Activated gamma-delta T cell treated with Interleukin-2 at 50 U/mL for 16 hours (primary cell): ENCODE measurements at regions not wholly inside any gene's neighbourhood (a gene's known extent, or its start where the extent isn't known, plus 50 kb on each side); places are given as distances from the start of the nearest gene placed in this dataset.

Experiments used
- DNase-seq: peaks from one replicate; pipeline ENCODE4 v3.0.0-alpha.2; 2020

DNA sequence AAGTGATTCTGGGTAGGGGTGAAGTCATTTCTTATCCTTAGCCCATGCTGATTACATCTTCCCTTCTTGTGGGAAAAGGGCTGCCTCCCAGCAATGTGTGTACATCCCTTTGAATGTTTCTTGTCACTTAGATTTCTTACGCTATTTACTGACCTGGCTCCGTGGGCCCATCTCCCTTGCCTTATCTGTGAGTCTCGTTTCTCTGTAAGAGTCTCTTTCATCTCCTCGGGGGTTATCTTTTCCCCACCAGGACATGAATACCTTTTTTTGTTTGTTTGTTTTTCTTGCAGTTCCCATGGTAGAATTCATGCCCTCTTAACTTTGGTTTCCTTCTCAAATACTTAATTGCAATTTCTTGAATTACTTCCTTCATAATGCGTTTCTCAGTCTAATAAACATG lies 107.7 kb downstream of the BAMBI start:
- DNase-seq = no peak

- DNase-seq = no peak
Observed at GRCh38 chr10:28788252-28788651, 110.9 kb downstream of the BAMBI start.

GRCh38 chr10:28788762-28789161 lies 111.4 kb downstream of the BAMBI start:
- DNase-seq = no peak

DNA sequence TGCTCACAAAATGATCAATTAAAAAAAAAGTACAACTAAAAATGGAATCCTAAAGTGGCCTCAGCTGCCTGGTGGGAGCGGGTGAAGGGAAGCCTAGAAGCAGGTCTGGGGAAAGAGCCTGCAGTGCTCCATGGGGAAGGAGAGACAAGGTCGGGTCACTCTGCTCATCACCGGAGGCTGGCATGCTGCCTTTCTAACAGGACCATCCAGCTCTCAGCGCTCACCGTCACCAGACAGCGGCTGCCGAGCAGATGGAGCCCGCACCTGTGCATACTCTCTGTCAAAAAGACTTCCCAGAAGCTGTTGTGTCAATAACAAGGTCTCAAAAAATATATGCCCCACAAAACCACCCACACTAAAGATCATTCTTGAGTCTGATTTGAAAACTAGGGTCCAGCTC lies 112.8 kb downstream of the BAMBI start:
- DNase-seq = no peak

GRCh38 chr10:28793482-28793881 lies 116.2 kb downstream of the BAMBI start:
- no peak for DNase-seq

- no peak for DNase-seq
Observed at GRCh38 chr10:28794986-28795385, 117.7 kb downstream of the BAMBI start.

DNA sequence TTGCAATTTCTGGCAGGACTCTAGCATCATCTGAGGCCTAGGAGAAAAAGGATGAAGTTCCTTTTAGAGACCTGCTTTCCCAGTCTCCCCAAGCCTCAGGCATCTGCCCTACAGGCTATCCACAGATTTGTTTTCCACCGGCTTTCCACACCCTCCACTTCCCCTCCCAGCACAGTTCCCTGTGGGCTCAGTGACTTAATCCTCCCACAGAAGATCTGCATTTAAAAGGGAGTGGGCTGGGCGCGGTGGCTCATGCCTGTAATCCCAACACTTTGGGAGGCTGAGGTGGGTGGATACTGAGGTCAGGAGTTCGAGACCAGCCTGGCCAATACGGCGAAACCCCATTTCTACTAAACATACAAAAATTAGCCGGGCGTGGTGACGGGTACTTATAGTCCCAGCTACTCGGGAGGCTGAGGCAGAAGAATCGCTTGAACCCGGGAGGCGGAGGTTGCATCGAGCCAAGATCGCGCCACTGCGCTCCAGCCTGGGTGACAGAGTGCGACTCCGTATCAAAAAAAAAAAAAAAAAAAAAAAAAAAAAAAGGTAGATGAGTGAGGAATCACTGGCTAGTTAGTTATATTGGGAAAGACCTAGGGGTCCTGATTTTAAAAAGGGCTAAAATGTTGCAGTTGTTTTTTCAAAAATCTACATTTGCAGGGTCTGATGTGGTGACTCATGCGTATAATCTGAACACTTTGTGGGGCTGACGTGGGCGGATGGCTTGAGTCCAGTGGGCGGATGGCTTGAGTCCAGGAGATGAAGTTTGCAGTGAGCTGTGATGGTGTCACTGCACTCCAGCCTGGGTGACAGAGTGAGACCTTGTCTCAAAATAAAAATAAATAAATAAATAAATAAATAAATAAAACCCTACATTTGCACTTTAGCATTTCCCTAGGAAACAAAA lies 119.5 kb downstream of the BAMBI start:
- no peak for DNase-seq

- no peak for DNase-seq
Observed at GRCh38 chr10:28797904-28798371, 120.6 kb downstream of the BAMBI start.

GRCh38 chr10:28798428-28798955 lies 121.2 kb downstream of the BAMBI start:
- no peak for DNase-seq

- no peak for DNase-seq
Observed at GRCh38 chr10:28798964-28799363, 121.6 kb downstream of the BAMBI start.

DNA sequence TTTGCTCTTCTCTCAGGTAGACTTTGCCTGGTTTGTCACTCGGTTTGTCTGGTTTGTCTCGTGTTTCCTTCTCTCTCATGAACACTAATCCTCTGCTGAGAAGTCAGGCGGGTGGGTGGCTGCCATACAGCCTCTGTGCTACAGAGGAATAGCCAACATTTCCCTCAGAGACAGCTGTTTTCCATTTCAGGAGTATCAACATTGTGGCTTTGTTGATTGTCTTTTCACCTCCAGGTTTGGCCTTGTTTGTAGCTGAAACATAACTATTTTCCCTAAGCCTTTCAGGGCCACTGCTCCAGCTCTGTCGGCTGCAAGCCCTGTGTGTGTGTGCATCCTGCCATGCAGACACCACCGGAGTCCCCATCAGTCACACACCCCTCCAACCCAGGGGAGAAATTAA lies 122.8 kb downstream of the BAMBI start:
- DNase-seq = no peak

- no peak for DNase-seq
Observed at GRCh38 chr10:28801247-28801646, 123.9 kb downstream of the BAMBI start.

GRCh38 chr10:28801869-28802268 lies 124.5 kb downstream of the BAMBI start:
- DNase-seq = no peak

- no peak for DNase-seq
Observed at GRCh38 chr10:28805390-28805789, 128.1 kb downstream of the BAMBI start.

- DNase-seq = no peak
Observed at GRCh38 chr10:28806488-28806941, 129.2 kb downstream of the BAMBI start.

- no peak for DNase-seq
Observed at GRCh38 chr10:28806951-28807759, 129.8 kb downstream of the BAMBI start.

DNA sequence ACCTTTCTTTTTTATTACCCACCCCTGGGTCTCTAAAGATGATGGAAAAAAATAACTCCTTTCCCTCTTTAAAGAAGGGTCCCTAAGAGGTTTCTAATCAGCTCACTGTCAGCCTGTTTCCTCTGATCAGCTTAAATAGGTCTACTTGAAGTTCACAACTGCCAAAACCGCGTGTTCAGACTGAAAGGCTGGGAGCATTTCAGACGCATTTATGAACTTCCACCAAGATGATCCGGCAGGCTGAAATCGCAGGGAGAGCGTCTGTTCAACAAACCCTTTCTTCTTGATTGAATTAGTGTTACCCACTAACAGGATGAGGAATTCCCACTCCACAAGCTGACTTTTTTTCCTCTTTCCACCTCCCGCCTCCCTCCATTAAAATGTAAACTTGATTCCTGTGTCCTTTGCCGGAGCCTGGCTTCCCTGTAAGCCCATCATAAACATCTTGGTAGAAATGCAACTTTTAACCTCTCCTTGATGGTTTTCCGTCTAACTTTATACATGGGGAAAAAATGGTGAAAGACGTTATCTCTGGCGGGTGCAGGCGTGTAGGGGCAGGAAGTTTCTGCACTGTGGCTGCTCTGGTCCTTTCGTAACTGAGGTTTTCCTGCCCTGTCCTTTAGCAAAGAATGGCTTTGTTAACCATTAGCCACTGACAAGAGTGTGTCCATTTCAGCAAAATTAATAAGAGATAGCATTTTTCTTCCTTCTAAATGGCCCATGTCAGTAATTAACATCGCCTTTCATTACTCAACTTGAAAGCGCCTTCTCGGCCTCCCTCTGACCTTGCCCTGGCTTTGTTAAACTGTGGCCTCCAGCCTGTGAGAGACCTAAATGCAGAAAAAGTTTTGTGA lies 130.7 kb downstream of the BAMBI start:
- DNase-seq = no peak

DNA sequence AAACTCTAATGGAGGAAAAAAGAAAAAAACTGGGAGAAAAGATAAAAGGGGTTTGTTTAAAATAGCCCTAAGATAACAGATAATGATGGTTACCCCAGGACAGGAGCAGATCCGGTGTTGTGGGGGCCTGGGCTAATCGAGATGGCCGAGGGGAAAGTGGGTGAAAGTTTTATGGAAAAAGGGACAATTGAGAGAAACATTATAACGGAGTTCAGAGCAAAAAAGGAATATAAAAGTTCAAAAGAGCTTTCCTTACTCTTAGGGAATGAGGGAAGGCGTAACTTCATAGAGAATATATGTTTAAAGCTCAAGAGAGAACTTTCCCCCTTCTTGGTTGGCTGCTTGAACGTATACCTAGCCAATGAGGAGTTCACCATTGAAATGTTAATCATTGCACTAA lies 131.4 kb downstream of the BAMBI start:
- DNase-seq = no peak

DNA sequence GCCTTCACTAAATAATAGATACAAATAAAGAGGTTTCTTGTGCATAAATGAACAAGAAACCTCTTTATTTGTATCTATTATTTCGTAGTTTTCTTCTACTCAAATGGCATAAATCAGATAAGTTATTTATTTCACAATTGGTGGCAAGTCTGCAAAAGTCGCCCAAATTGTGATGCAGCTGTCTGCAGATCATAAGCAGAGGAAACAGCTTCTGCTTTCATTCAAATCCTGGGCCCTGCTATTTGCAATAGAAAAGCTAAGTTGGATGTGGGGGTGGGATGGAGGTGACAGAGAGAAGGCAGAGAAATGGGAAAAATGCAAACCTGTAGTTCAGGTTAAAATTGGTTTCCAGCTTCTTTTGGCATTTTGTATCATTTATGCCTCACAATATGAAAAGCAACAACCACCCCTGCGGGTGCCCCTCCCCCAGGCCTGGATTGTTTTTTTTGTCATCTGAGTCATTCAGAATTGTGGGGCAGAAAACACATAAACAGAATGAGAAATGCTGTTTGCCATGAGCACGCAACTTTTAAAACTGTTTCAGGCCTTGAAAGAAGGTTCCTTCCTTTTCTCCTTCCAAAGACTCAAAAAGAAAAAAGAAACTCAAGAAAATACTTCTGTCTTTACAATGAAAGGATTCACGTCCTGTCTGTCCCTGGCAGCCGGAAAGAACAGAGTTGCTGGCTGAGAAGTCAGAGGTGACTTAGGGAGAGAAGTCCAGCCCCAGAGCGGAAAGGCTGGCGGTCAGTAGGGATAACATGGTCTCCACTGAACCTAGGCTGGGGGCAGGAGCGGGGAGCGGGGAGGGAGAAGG lies 132.9 kb downstream of the BAMBI start:
- no peak for DNase-seq

- no peak for DNase-seq
Observed at GRCh38 chr10:28811639-28812349, 134.5 kb downstream of the BAMBI start.
